Natural killer cell (primary cell): ENCODE measurements at regions not wholly inside any gene's neighbourhood (a gene's known extent, or its start where the extent isn't known, plus 50 kb on each side); places are given as distances from the start of the nearest gene placed in this dataset.

ENCODE experiments used
- ATAC-seq, 3 donors: fragments of 150-1000 bp in 2 of 3; fragments of 200-7000 bp in 1 of 3; cut with Tn5 transposase; 1 replicate in 1 of 3; 2 replicates in 2 of 3; pipeline ENCODE4 v1.10.0; 2021; ENCODE audit warnings: mild to moderate bottlenecking in 2 of 3, moderate library complexity in 2 of 3
- DNase-seq, 2 donors: peaks; one replicate each; pipeline versions ENCODE4 v3.0.0 to v3.0.0-alpha.2; 2013 to 2021; ENCODE audit warnings: mixed read lengths in 1 of 2
- H3K27ac ChIP-seq: one replicate; pipeline ENCODE4 v1.5.1; 2013; ENCODE audit warnings: mild to moderate bottlenecking, low read length
- H3K27me3 ChIP-seq: one replicate; pipeline ENCODE4 v1.6.1; 2013; ENCODE audit warnings: low read length; ENCODE audit not compliant: control insufficient read depth, insufficient read depth
- H3K36me3 ChIP-seq: one replicate; pipeline ENCODE4 v1.6.1; 2013; ENCODE audit warnings: low read length; ENCODE audit not compliant: control insufficient read depth, insufficient read depth
- H3K4me1 ChIP-seq: one replicate; pipeline ENCODE4 v1.6.1; 2013; ENCODE audit warnings: low read length; ENCODE audit not compliant: control insufficient read depth, insufficient read depth
- H3K4me3 ChIP-seq: one replicate; pipeline ENCODE4 v1.5.1; 2013; ENCODE audit warnings: low read length
- H3K9me3 ChIP-seq: one replicate; pipeline ENCODE4 v1.6.1; 2013; ENCODE audit warnings: low read length; ENCODE audit not compliant: control insufficient read depth, insufficient read depth
- H3K27ac Mint-ChIP-seq, 2 donors: one replicate each; pipeline ENCODE4 v1.8.0; 2022; ENCODE audit warnings: mild to moderate bottlenecking in 2 of 2, mixed read lengths in 2 of 2, moderate library complexity in 1 of 2
- H3K27me3 Mint-ChIP-seq, 2 donors: one replicate each; pipeline ENCODE4 v1.8.0; 2022; ENCODE audit warnings: low read depth in 2 of 2, mixed read lengths in 2 of 2
- H3K36me3 Mint-ChIP-seq: one replicate; pipeline ENCODE4 v1.8.0; 2022; ENCODE audit warnings: mixed read lengths
- H3K4me1 Mint-ChIP-seq, 2 donors: one replicate each; pipeline ENCODE4 v1.8.0; 2022; ENCODE audit warnings: mixed read lengths in 2 of 2
- H3K4me3 Mint-ChIP-seq: one replicate; pipeline ENCODE4 v1.8.0; 2022; ENCODE audit warnings: mild to moderate bottlenecking, moderate library complexity, mixed read lengths
- H3K9me3 Mint-ChIP-seq, 2 donors: one replicate each; pipeline ENCODE4 v1.8.0; 2022; ENCODE audit warnings: mixed read lengths in 2 of 2
- WGBS: methylation state at CpG from one replicate; pipeline ENCODE4 v1.1.7; 2013; ENCODE audit warnings: missing lambda C conversion rate; ENCODE audit not compliant: insufficient coverage; 5-methylcytosine and 5-hydroxymethylcytosine counted together
- intact Hi-C: fragments of 100-400 bp; cut with micrococcal nuclease; formaldehyde crosslinking; loops from one replicate; pipeline ENCODE4 v1.14.2; 2022
- TF ChIP-seq, protein P1 (sequence below): fragments of 200-600 bp; IDR thresholded peaks from one replicate; pipeline ENCODE4 v1.8.0; 2022; ENCODE audit warnings: antibody characterized with exemption

DNA sequence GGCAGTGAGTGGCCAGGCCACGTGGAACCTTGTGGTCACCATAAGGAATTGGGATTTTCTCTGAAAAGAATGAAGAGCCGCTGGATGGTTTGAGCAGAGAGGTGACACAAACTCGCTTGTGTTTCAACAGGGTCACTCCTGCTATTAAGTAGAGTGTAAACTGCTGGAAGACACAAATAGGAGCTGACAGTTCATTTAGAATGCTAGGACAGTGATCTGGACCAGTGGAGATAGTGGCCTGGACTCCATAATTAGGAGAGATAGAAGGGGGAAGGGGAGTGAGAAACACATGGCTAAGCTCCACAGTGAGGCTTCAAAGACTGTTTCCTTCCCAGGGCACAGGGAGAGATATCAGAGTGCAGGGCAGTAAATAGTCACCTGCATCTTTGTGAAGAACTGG lies 381.1 kb upstream of the ST6GAL2 start:
- H3K4me1 ChIP-seq: no peaks in the 10 kb centered on the region
- DNase-seq: no peak
- Mint-ChIP-seq H3K4me1 (no peaks in the 10 kb centered on the region), H3K9me3 (peaks cover 6 to 8% of the 10 kb centered on the region in 2 donors), H3K27ac (no peak overlapping the region), H3K27me3 (no peaks in the 10 kb centered on the region), H3K4me3 (no peak overlapping the region), H3K36me3 (no peaks in the 10 kb centered on the region)
- no peak for ATAC-seq
- peaks cover 6% of the 10 kb centered on the region for H3K9me3 ChIP-seq
- TF ChIP-seq, protein P1, sequence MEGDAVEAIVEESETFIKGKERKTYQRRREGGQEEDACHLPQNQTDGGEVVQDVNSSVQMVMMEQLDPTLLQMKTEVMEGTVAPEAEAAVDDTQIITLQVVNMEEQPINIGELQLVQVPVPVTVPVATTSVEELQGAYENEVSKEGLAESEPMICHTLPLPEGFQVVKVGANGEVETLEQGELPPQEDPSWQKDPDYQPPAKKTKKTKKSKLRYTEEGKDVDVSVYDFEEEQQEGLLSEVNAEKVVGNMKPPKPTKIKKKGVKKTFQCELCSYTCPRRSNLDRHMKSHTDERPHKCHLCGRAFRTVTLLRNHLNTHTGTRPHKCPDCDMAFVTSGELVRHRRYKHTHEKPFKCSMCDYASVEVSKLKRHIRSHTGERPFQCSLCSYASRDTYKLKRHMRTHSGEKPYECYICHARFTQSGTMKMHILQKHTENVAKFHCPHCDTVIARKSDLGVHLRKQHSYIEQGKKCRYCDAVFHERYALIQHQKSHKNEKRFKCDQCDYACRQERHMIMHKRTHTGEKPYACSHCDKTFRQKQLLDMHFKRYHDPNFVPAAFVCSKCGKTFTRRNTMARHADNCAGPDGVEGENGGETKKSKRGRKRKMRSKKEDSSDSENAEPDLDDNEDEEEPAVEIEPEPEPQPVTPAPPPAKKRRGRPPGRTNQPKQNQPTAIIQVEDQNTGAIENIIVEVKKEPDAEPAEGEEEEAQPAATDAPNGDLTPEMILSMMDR: no peak
- H3K27ac ChIP-seq: no peak overlapping the region
- no peaks in the 10 kb centered on the region for H3K36me3 ChIP-seq
- 73% methylated on average over 3 of the region's 3 CpGs for WGBS
- H3K27me3 ChIP-seq: no peaks in the 10 kb centered on the region
- intact Hi-C loops: no loop called here
- no peak overlapping the region for H3K4me3 ChIP-seq

- no peaks in the 10 kb centered on the region for H3K27me3 ChIP-seq
- no peak overlapping the region for H3K4me3 ChIP-seq
- Mint-ChIP-seq H3K27me3 (no peaks in the 10 kb centered on the region), H3K36me3 (no peaks in the 10 kb centered on the region), H3K9me3 (peaks cover 8 to 10% of the 10 kb centered on the region in 2 donors), H3K4me1 (no peaks in the 10 kb centered on the region), H3K27ac (no peak overlapping the region), H3K4me3 (no peak overlapping the region)
- TF ChIP-seq, protein P1: no peak
- 57% methylated on average over 1 of the region's 2 CpGs for WGBS
- no peak for ATAC-seq
- H3K9me3 ChIP-seq: no peaks in the 10 kb centered on the region
- no peak for DNase-seq
- H3K36me3 ChIP-seq: no peaks in the 10 kb centered on the region
- no peaks in the 10 kb centered on the region for H3K4me1 ChIP-seq
- intact Hi-C loops: no loop called here
- no peak overlapping the region for H3K27ac ChIP-seq
Measured at GRCh38 chr2:107276034-107276433, 390.1 kb upstream of the ST6GAL2 start.

- ATAC-seq (no peak), DNase-seq (no peak)
- H3K4me3 ChIP-seq: no peak overlapping the region
- no peaks in the 10 kb centered on the region for H3K27me3 ChIP-seq
- Mint-ChIP-seq H3K9me3 (peaks cover 10% of the 10 kb centered on the region in 2 donors), H3K36me3 (no peaks in the 10 kb centered on the region), H3K27me3 (no peaks in the 10 kb centered on the region), H3K4me1 (no peaks in the 10 kb centered on the region), H3K4me3 (no peak overlapping the region), H3K27ac (no peak overlapping the region)
- TF ChIP-seq, protein P1: no peak
- intact Hi-C loops: no loop called here
- 100% methylated on average over 1 of the region's 1 CpG for WGBS
- no peaks in the 10 kb centered on the region for H3K36me3 ChIP-seq
- no peaks in the 10 kb centered on the region for H3K4me1 ChIP-seq
- H3K9me3 ChIP-seq: no peaks in the 10 kb centered on the region
- H3K27ac ChIP-seq: no peak overlapping the region
Measured at GRCh38 chr2:107278672-107279071, 392.7 kb upstream of the ST6GAL2 start.

GRCh38 chr2:107281637-107282036 lies 395.7 kb upstream of the ST6GAL2 start:
- H3K27ac Mint-ChIP-seq: no peak overlapping the region
- intact Hi-C loops: no loop called here
- Histone ChIP-seq H3K27me3 (no peaks in the 10 kb centered on the region), H3K4me3 (no peak overlapping the region), H3K9me3 (no peaks in the 10 kb centered on the region), H3K27ac (no peak overlapping the region), H3K4me1 (no peaks in the 10 kb centered on the region), H3K36me3 (no peaks in the 10 kb centered on the region)
- no peaks in the 10 kb centered on the region for H3K27me3 Mint-ChIP-seq
- TF ChIP-seq, protein P1: no peak
- DNase-seq (no peak), ATAC-seq (no peak)
- peaks cover 8 to 11% of the 10 kb centered on the region in 2 donors for H3K9me3 Mint-ChIP-seq
- 100% methylated on average over 1 of the region's 1 CpG for WGBS
- H3K4me3 Mint-ChIP-seq: no peak overlapping the region
- no peaks in the 10 kb centered on the region for H3K4me1 Mint-ChIP-seq
- H3K36me3 Mint-ChIP-seq: no peaks in the 10 kb centered on the region
